ENCODE measurements at regions not wholly inside any gene's neighbourhood (a gene's known extent, or its start where the extent isn't known, plus 50 kb on each side); places are given as distances from the start of the nearest gene placed in this dataset.

- no peak for TF ChIP-seq EZH2 (IDR thresholded peaks at IDR 0.05; ENCODE audit: low read depth, unreplicated experiment)
- no peak for TF ChIP-seq CTCF (conservative IDR thresholded peaks at IDR 0.05; ENCODE audit: low read depth in 2 of 2)
- no peak for TF ChIP-seq POLR2AphosphoS5 (IDR thresholded peaks at IDR 0.05; ENCODE audit: low read depth)
- TF ChIP-seq EZH2phosphoT487 (IDR thresholded peaks at IDR 0.05; ENCODE audit: unreplicated experiment): no peak
- no peak for TF ChIP-seq CREB1 (CRISPR knock-in tag; IDR thresholded peaks at IDR 0.05; ENCODE audit: low read depth)
- TF ChIP-seq REST (IDR thresholded peaks at IDR 0.05; ENCODE audit: unreplicated experiment): no peak
- no peak for TF ChIP-seq JUNB (IDR thresholded peaks at IDR 0.05; ENCODE audit: unreplicated experiment)
- no peak for TF ChIP-seq ETS1 (IDR thresholded peaks at IDR 0.05)
- no peak for TF ChIP-seq ZNF331 (CRISPR knock-in tag; IDR thresholded peaks at IDR 0.05; ENCODE audit: low read depth)
- no peak for TF ChIP-seq NANOG (IDR thresholded peaks at IDR 0.05; ENCODE audit: borderline replicate concordance)
- no peak for TF ChIP-seq ZNF114 (CRISPR knock-in tag; IDR thresholded peaks at IDR 0.05)
Measured at GRCh38 chr10:114749014-114749413, 72.6 kb upstream of the FHIP2A start.
